WTC11 (cell line): ENCODE measurements at regions not wholly inside any gene's neighbourhood (a gene's known extent, or its start where the extent isn't known, plus 50 kb on each side); places are given as distances from the start of the nearest gene placed in this dataset.

Source experiments
- ATAC-seq: fragments of 200-7000 bp; cut with Tn5 transposase; 2 replicates; pipeline ENCODE4 v1.10.0; 2021; ENCODE audit warnings: mild to moderate bottlenecking, moderate library complexity
- CTCF ChIA-PET: fragments of 300-600 bp; sonication (Branson Sonifier 250); formaldehyde crosslinking; loops from one replicate; lab custom pipeline; 2021; ENCODE audit warnings: antibody characterized with exemption; lab: Charles Lee
- POLR2A ChIA-PET: fragments of 350-600 bp; sonication (Branson Sonifier 250); formaldehyde crosslinking; loops from one replicate; lab custom pipeline; 2021; ENCODE audit warnings: antibody characterized with exemption; lab: Charles Lee
- DNase-seq: peaks from one replicate; pipeline ENCODE4 v3.0.0; 2021; ENCODE audit warnings: low spot score
- H3K27ac Mint-ChIP-seq: 2 replicates; pipeline ENCODE4 v1.8.0; 2021; ENCODE audit warnings: mixed read lengths
- H3K27me3 Mint-ChIP-seq: 2 replicates; pipeline ENCODE4 v1.8.0; 2021; ENCODE audit warnings: low read depth, mild to moderate bottlenecking, moderate library complexity, mixed read lengths
- H3K36me3 Mint-ChIP-seq: 2 replicates; pipeline ENCODE4 v1.8.0; 2021; ENCODE audit warnings: mixed read lengths
- H3K4me1 Mint-ChIP-seq: 2 replicates; pipeline ENCODE4 v1.8.0; 2022; ENCODE audit warnings: mixed read lengths
- H3K4me3 Mint-ChIP-seq: 2 replicates; pipeline ENCODE4 v1.8.0; 2021; ENCODE audit warnings: mild to moderate bottlenecking, moderate library complexity, mixed read lengths
- H3K9me3 Mint-ChIP-seq: 2 replicates; pipeline ENCODE4 v1.8.0; 2021; ENCODE audit warnings: mixed read lengths
- AFF4 ChIP-seq: sonication (generic); formaldehyde crosslinking; IDR thresholded peaks from 2 replicates; pipeline ENCODE4 v1.8.1; 2023; ENCODE audit warnings: mild to moderate bottlenecking, missing genetic modification reagents, borderline replicate concordance
- AR ChIP-seq: fragments of 250-450 bp; sonication (Bioruptor Pico); IDR thresholded peaks from 2 replicates; pipeline ENCODE4 v1.9.0; 2021; ENCODE audit warnings: mild to moderate bottlenecking
- ATF1 ChIP-seq: sonication (generic); formaldehyde crosslinking; IDR thresholded peaks from 2 replicates; pipeline ENCODE4 v1.8.1; 2023; ENCODE audit warnings: mild to moderate bottlenecking, moderate library complexity, missing genetic modification reagents
- CDX4 ChIP-seq: fragments of 250-450 bp; sonication (Bioruptor Pico); IDR thresholded peaks from 2 replicates; pipeline ENCODE4 v1.9.0; 2021; ENCODE audit warnings: moderate library complexity, mild to moderate bottlenecking, inconsistent platforms, borderline replicate concordance
- ESRRA ChIP-seq: sonication (generic); formaldehyde crosslinking; IDR thresholded peaks from 2 replicates; pipeline ENCODE4 v1.8.1; 2022; ENCODE audit warnings: mild to moderate bottlenecking, missing genetic modification reagents, borderline replicate concordance
- GTF2I ChIP-seq: fragments of 250-450 bp; sonication (Bioruptor Pico); conservative IDR thresholded peaks from 2 replicates; pipeline ENCODE4 v1.4.0; 2021; ENCODE audit warnings: mild to moderate bottlenecking
- IRF2 ChIP-seq: sonication (generic); formaldehyde crosslinking; IDR thresholded peaks from 2 replicates; pipeline ENCODE4 v1.8.0; 2022; ENCODE audit warnings: low read depth, missing genetic modification reagents, borderline replicate concordance
- KAT7 ChIP-seq: sonication (generic); formaldehyde crosslinking; IDR thresholded peaks from 2 replicates; pipeline ENCODE4 v1.8.1; 2023; ENCODE audit warnings: missing genetic modification reagents, mild to moderate bottlenecking, borderline replicate concordance
- MLX ChIP-seq: sonication (generic); formaldehyde crosslinking; IDR thresholded peaks from 2 replicates; pipeline ENCODE4 v1.8.1; 2023; ENCODE audit warnings: mild to moderate bottlenecking, missing genetic modification reagents, moderate library complexity
- MXD4 ChIP-seq: fragments of 250-450 bp; sonication (Bioruptor Pico); IDR thresholded peaks from 2 replicates; pipeline ENCODE4 v1.8.0; 2021; ENCODE audit warnings: mild to moderate bottlenecking, moderate library complexity, borderline replicate concordance
- NFE2L1 ChIP-seq: sonication (generic); formaldehyde crosslinking; IDR thresholded peaks from 2 replicates; pipeline ENCODE4 v1.8.1; 2023; ENCODE audit warnings: missing genetic modification reagents
- NR3C1 ChIP-seq: sonication (generic); formaldehyde crosslinking; conservative IDR thresholded peaks from 2 replicates; pipeline ENCODE4 v1.8.1; 2023; ENCODE audit warnings: low read depth, mild to moderate bottlenecking, missing genetic modification reagents
- SP1 ChIP-seq: sonication (generic); formaldehyde crosslinking; conservative IDR thresholded peaks from 2 replicates; pipeline ENCODE4 v1.8.1; 2022; ENCODE audit warnings: missing genetic modification reagents
- TEAD4 ChIP-seq: sonication (generic); formaldehyde crosslinking; IDR thresholded peaks from 2 replicates; pipeline ENCODE4 v1.8.0; 2022; ENCODE audit warnings: mild to moderate bottlenecking, missing genetic modification reagents
- USF2 ChIP-seq: sonication (generic); formaldehyde crosslinking; IDR thresholded peaks from 2 replicates; pipeline ENCODE4 v1.8.1; 2023; ENCODE audit warnings: mild to moderate bottlenecking, missing genetic modification reagents, moderate library complexity
- ZNF121 ChIP-seq: sonication (generic); formaldehyde crosslinking; IDR thresholded peaks from 2 replicates; pipeline ENCODE4 v1.8.0; 2023; ENCODE audit warnings: missing genetic modification reagents
- ZNF317 ChIP-seq: sonication (generic); formaldehyde crosslinking; IDR thresholded peaks from 2 replicates; pipeline ENCODE4 v1.8.1; 2023; ENCODE audit warnings: low read depth, mild to moderate bottlenecking, moderate library complexity, missing genetic modification reagents, borderline replicate concordance
- ZNF423 ChIP-seq: fragments of 250-450 bp; sonication (Bioruptor Pico); IDR thresholded peaks from 2 replicates; pipeline ENCODE4 v2.1.2; 2022; ENCODE audit warnings: mild to moderate bottlenecking, moderate library complexity
- ZNF512 ChIP-seq: sonication (generic); formaldehyde crosslinking; IDR thresholded peaks from 2 replicates; pipeline ENCODE4 v1.8.1; 2022; ENCODE audit warnings: missing genetic modification reagents, borderline replicate concordance
- ZSCAN18 ChIP-seq: fragments of 250-450 bp; sonication (Bioruptor Pico); IDR thresholded peaks from 2 replicates; pipeline ENCODE4 v2.1.2; 2022; ENCODE audit warnings: mild to moderate bottlenecking, moderate library complexity

GRCh38 chr5:124660229-124661093 is 86.0 kb downstream of the ZNF608 start:
- peak overlapping the region; percentile 39 for H3K4me3 Mint-ChIP-seq
- H3K4me1 Mint-ChIP-seq, result peaks cover 74% of the 10 kb centered on the region
- TF ChIP-seq ATF1 (CRISPR knock-in tag) (no peak), ZNF512 (CRISPR knock-in tag) (no peak), ZNF121 (CRISPR knock-in tag) (no peak), MXD4 (CRISPR knock-in tag) (no peak), TEAD4 (CRISPR knock-in tag) (peak; percentile 35; the same call in 1 of the 2 replicates), ESRRA (CRISPR knock-in tag) (no peak), GTF2I (CRISPR knock-in tag) (0 out of 2 replicates have a peak, but pooled peaks have one; percentile 27), SP1 (CRISPR knock-in tag) (peak; percentile 40; the same call in 1 of the 2 replicates), KAT7 (no peak), IRF2 (CRISPR knock-in tag) (no peak), MLX (CRISPR knock-in tag) (no peak)
- TF ChIP-seq, all 79 proteins: peak for 3
- POLR2A ChIA-PET, result interaction anchor here (0.9 to 1.2 kb wide), 3 partner anchors 44 to 87 kb away, joined by 3 read pairs; no protein-coding TSS in a partner anchor
- H3K36me3 Mint-ChIP-seq, result no peaks in the 10 kb centered on the region
- peaks cover 13% of the 10 kb centered on the region for H3K27me3 Mint-ChIP-seq
- no peaks in the 10 kb centered on the region for H3K9me3 Mint-ChIP-seq
- CTCF ChIA-PET, result interaction anchor here (0.7 to 1.3 kb wide), 6 partner anchors 10 to 371 kb away, joined by 3 to 4 read pairs (median 3); no protein-coding TSS in a partner anchor
- ATAC-seq, result peak; percentile 37
- DNase-seq, result no peak
- H3K27ac Mint-ChIP-seq, result peak overlapping the region; percentile 75

- Mint-ChIP-seq H3K9me3 (no peaks in the 10 kb centered on the region), H3K27me3 (peaks cover 13% of the 10 kb centered on the region), H3K4me1 (peaks cover 71% of the 10 kb centered on the region), H3K27ac (peak overlapping the region; percentile 75), H3K36me3 (no peaks in the 10 kb centered on the region), H3K4me3 (no peak overlapping the region)
- DNase-seq (no peak), ATAC-seq (no peak)
- CTCF ChIA-PET, result no interaction called here
- POLR2A ChIA-PET, result no interaction called here
- TF ChIP-seq CDX4, result no peak
- no peak for TF ChIP-seq NFE2L1
- no peak for TF ChIP-seq MLX (CRISPR knock-in tag)
- no peak for TF ChIP-seq NR3C1 (CRISPR knock-in tag)
- no peak for TF ChIP-seq IRF2 (CRISPR knock-in tag)
- no peak for TF ChIP-seq ZNF317 (CRISPR knock-in tag)
- TF ChIP-seq ZNF423 (CRISPR knock-in tag), result no peak
- TF ChIP-seq AR (CRISPR knock-in tag), result no peak
- TF ChIP-seq ZSCAN18 (CRISPR knock-in tag), result no peak
- no peak for TF ChIP-seq USF2 (CRISPR knock-in tag)
- TF ChIP-seq AFF4 (CRISPR knock-in tag), result no peak
Measured at GRCh38 chr5:124659798-124660197, 86.6 kb downstream of the ZNF608 start.
